ENCODE measurements at regions not wholly inside any gene's neighbourhood (a gene's known extent, or its start where the extent isn't known, plus 50 kb on each side); places are given as distances from the start of the nearest gene placed in this dataset.

- Histone ChIP-seq H3K27me3 (no peaks in the 10 kb centered on the region), H3K4me1 (no peaks in the 10 kb centered on the region), H3K4me3 (no peak overlapping the region), H3K9ac (ENCODE audit: low read depth in 2 of 2, low read length in 2 of 2) (no peak overlapping the region), H3K36me3 (no peaks in the 10 kb centered on the region), H3K9me3 (no peaks in the 10 kb centered on the region), H3K27ac (no peak overlapping the region)
- intact Hi-C loops (cut with DNase I): no loop called here
- TF ChIP-seq, protein P1, sequence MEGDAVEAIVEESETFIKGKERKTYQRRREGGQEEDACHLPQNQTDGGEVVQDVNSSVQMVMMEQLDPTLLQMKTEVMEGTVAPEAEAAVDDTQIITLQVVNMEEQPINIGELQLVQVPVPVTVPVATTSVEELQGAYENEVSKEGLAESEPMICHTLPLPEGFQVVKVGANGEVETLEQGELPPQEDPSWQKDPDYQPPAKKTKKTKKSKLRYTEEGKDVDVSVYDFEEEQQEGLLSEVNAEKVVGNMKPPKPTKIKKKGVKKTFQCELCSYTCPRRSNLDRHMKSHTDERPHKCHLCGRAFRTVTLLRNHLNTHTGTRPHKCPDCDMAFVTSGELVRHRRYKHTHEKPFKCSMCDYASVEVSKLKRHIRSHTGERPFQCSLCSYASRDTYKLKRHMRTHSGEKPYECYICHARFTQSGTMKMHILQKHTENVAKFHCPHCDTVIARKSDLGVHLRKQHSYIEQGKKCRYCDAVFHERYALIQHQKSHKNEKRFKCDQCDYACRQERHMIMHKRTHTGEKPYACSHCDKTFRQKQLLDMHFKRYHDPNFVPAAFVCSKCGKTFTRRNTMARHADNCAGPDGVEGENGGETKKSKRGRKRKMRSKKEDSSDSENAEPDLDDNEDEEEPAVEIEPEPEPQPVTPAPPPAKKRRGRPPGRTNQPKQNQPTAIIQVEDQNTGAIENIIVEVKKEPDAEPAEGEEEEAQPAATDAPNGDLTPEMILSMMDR (IDR thresholded peaks at IDR 0.05): no peak
- no peak for DNase-seq
Observed at GRCh38 chr16:63983401-63983800, 1138.5 kb downstream of the CDH11 start.

DNA sequence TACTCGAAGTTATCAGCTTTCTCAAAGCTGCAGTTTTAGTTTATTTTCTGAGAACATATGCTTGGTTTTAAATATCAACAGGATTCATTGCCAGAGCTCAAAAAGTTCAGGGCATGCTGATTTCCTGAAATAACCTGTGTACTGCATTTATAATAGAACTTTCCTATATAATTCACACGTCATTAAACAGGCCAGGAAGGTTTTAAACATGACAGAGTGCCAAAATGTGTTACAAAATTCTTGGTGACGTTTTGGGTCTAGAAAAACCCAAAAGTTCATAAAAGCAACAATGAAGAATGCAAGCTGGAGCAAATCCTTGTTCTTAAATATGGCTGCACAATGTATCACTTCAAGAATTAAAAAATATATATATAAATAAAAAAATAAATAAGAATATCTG lies 1139.1 kb downstream of the CDH11 start:
- no peak overlapping the region for H3K9ac ChIP-seq (ENCODE audit: low read depth in 2 of 2, low read length in 2 of 2)
- H3K27me3 ChIP-seq: no peaks in the 10 kb centered on the region
- no peaks in the 10 kb centered on the region for H3K9me3 ChIP-seq
- no peak overlapping the region for H3K4me3 ChIP-seq
- H3K36me3 ChIP-seq: no peaks in the 10 kb centered on the region
- TF ChIP-seq, protein P1 (IDR thresholded peaks at IDR 0.05): no peak
- intact Hi-C loops (cut with DNase I): no loop called here
- no peaks in the 10 kb centered on the region for H3K4me1 ChIP-seq
- no peak overlapping the region for H3K27ac ChIP-seq
- no peak for DNase-seq

- no peaks in the 10 kb centered on the region for H3K36me3 ChIP-seq
- no peak overlapping the region for H3K27ac ChIP-seq
- no peak for DNase-seq
- H3K4me1 ChIP-seq: no peaks in the 10 kb centered on the region
- H3K4me3 ChIP-seq: no peak overlapping the region
- no peaks in the 10 kb centered on the region for H3K27me3 ChIP-seq
- H3K9me3 ChIP-seq: no peaks in the 10 kb centered on the region
- H3K9ac ChIP-seq (ENCODE audit: low read depth in 2 of 2, low read length in 2 of 2): no peak overlapping the region
- intact Hi-C loops (cut with DNase I): no loop called here
- TF ChIP-seq, protein P1 (IDR thresholded peaks at IDR 0.05): no peak
Observed at GRCh38 chr16:63982110-63982509, 1139.8 kb downstream of the CDH11 start.

DNA sequence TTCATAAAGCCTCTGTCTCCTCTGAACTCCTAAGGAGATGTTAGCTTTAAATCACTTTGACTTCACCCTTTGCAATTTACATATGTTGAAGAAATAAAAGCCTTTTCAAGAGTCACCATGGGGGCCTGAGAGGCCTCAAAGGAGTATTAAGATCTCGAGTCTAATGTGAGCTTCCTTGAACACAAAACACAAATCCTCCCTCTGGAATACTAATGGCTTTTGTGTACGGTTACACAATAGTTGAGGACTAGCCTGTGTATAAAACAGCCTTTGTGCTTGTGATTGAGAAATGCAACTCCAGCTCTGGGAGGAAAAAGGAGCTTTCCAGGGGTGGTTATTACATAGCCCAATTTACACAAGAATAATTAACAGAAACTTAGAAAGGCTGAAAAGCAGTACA lies 1140.2 kb downstream of the CDH11 start:
- Histone ChIP-seq H3K27ac (no peak overlapping the region), H3K36me3 (no peaks in the 10 kb centered on the region), H3K27me3 (no peaks in the 10 kb centered on the region), H3K9ac (ENCODE audit: low read depth in 2 of 2, low read length in 2 of 2) (no peak overlapping the region), H3K4me3 (no peak overlapping the region), H3K9me3 (no peaks in the 10 kb centered on the region), H3K4me1 (no peaks in the 10 kb centered on the region)
- TF ChIP-seq, protein P1 (IDR thresholded peaks at IDR 0.05): no peak
- intact Hi-C loops (cut with DNase I): no loop called here
- DNase-seq: no peak

DNA sequence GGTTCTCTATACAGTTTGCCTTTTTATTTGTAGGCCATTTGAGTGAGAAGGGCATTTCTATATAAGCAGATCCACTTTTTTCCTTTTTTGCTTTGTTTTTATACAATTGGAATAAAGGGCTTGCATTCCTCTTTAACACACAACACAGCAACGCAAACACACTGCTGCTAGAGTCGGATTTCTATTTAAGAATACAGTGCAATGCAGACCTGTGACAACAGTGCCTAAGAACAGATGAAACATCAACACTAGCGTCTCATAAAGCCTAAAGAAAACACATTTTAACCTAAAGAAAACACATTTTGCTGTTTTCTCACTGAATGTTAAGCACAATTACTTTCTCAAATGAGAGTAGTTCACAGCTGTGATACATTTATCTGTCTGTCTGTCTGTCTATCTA lies 1141.1 kb downstream of the CDH11 start:
- H3K36me3 ChIP-seq: no peaks in the 10 kb centered on the region
- H3K4me1 ChIP-seq: no peaks in the 10 kb centered on the region
- H3K4me3 ChIP-seq: no peak overlapping the region
- no peaks in the 10 kb centered on the region for H3K9me3 ChIP-seq
- DNase-seq: no peak
- intact Hi-C loops (cut with DNase I): no loop called here
- H3K27me3 ChIP-seq: no peaks in the 10 kb centered on the region
- TF ChIP-seq, protein P1 (IDR thresholded peaks at IDR 0.05): no peak
- H3K27ac ChIP-seq: no peak overlapping the region
- H3K9ac ChIP-seq (ENCODE audit: low read depth in 2 of 2, low read length in 2 of 2): no peak overlapping the region

GRCh38 chr16:63978240-63978639 lies 1143.6 kb downstream of the CDH11 start:
- TF ChIP-seq, protein P1 (IDR thresholded peaks at IDR 0.05): no peak

More at GRCh38 chr16:63978240-63978639, 1143.6 kb downstream of the CDH11 start:
- H3K27me3 ChIP-seq: no peaks in the 10 kb centered on the region
- no peak for DNase-seq
- H3K36me3 ChIP-seq: no peaks in the 10 kb centered on the region
- no peaks in the 10 kb centered on the region for H3K9me3 ChIP-seq
- H3K27ac ChIP-seq: no peak overlapping the region
- no peaks in the 10 kb centered on the region for H3K4me1 ChIP-seq
- H3K4me3 ChIP-seq: no peak overlapping the region
- intact Hi-C loops (cut with DNase I): no loop called here
- no peak overlapping the region for H3K9ac ChIP-seq (ENCODE audit: low read depth in 2 of 2, low read length in 2 of 2)

Measured in colonic mucosa (tissue), 4 donors.